RKO (cell line): ENCODE measurements at regions not wholly inside any gene's neighbourhood (a gene's known extent, or its start where the extent isn't known, plus 50 kb on each side); places are given as distances from the start of the nearest gene placed in this dataset.

Source experiments
- DNase-seq: peaks from one replicate; pipeline ENCODE4 v3.0.0-alpha.2; 2016; ENCODE audit warnings: low spot score

DNA sequence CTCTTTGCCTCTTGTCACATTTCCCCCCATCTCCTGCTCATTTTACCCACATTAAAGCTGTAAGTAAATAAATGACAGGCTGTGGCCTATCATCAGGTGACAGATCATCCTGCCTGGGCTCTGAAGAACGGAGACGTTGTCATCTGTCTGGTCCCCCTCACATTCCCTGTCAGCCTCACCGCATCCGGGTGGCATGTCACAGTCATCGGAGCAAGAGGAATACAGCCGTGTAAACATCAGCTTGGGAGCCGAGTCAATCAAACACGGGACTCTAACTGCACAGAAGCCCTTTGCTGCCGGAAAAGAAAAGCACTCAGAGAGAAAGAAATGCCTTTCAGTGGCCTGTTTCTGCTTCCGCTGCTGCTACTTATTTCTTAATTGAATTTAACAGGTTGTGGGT, 371.9 kb upstream of the ID4 start:
- DNase-seq, result no peak

DNA sequence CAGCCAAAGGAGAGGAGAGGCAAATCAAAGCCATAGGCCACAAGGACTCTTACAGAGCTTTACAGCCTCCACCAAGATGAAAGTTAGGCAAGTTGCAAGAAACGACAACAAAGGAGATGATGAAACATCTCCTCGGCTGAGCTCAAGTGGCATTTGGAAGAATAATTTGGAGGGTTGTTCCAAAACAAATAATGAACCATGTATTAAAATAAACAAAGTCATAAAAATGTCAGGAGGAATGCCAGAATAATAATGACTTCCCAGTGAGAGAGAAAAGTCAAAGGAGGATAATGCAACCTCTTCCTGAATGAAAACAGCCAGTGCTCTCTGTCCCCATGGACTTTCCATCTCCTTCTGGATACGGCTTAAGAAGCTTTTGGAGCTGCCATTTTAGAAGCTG, 371.4 kb upstream of the ID4 start:
- no peak for DNase-seq

DNA sequence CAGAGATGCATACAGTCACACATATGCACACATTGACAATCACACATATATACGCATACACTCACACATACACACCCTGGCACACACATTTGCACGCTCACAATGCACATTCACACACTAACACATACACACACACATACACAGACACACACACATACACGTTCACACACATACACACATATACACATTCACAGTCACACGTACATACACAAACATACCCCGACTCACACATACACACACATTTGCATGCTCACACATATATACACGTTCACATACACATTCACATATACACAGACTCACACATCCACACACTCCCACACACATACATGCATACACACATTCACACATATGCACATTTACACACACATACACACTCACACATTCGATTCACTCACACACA, 366.8 kb upstream of the ID4 start:
- DNase-seq, result no peak

DNA sequence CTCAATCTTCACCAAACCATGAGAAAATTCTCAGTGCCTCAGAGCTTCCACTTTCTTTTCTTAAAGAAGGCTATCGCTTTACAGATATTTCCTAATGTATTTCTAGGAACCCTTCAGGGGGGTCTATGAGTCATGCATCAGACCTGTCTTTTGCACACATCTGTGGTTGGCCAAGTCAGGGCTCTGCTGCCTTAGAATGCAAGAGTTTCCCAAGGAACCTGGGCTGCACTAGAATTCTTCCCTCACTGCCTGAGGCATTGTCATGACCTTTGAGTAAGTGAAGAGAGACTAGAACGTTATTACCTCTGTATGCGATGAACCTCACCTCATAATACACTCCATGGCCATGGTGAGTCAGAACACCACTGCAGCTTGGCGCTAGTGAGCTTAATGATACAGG, 365.0 kb upstream of the ID4 start:
- DNase-seq, result no peak

DNA sequence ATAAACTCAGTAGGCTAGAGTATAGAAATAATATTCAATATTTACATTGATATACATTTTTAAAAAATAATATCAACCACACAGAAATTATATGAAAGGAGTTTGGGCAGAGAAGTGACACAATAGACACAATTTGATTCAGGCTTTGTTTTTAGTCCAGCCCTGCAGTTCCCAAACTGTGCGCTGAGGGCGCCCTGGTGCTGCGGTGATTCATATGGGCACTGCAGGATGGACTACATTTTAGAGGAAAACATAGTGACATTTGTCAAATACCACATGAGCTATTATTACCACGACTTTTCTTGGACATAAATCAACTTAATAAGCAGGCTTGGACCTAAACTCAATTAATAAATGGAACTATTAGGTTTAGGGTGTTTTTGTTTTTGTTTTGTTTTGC, 364.3 kb upstream of the ID4 start:
- peak; percentile 3 for DNase-seq

DNA sequence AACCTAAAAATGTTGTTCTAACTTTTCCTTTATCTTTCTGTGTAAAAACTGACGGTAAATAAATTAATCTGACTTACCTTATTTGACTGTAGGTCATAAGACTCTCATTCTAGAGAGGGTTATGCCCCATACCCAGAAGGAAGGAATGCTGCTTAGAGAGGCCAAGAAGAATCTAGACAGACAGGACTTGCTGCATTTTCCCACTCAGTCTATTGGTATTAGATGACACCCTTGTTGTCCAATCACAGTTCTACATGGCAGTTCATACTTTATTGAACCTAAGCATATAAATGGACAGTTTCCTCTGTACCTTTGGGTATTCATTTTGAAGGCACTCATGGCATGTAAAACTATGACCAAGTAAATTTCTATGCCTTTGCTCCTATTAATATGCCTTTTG, 359.6 kb upstream of the ID4 start:
- no peak for DNase-seq

DNA sequence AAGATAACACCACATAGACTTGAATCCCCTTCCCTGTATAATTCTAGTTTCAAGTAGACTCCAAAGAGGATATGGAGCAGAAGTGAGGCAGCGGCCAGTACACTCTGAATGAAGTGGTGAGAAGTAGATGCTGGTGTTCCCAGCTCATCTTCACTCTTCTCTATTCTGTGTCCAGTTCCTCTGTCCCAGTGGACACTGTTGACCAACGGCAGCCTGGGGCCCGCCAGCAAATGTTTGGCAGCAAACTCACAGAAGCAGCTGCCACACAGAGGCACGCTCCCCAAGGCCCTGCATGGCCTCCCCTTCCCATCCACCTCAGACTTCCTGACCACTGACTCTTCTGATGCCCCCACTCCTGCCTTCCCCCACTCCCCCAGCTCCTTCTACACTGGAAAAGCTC, 358.9 kb upstream of the ID4 start:
- no peak for DNase-seq

DNA sequence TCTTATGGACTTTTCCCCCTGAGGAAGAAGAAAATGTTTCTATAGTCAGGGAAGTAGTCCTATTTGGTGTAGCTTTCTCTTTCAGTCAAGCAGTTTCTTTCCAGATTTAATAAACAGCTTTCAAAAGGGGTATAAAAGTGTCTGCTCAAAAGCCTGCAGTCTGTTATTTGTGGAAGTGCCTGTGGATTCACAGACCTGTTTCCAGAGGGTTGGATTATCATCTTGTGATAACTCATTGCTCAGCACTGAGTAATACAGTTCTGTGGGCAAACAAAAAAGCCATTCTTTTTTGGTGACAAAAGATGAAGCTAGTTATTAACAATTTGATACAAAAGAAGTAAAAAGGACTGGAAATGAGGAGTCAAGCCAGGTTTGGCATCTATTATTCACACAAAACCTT, 358.2 kb upstream of the ID4 start:
- peak; percentile 1 for DNase-seq

DNA sequence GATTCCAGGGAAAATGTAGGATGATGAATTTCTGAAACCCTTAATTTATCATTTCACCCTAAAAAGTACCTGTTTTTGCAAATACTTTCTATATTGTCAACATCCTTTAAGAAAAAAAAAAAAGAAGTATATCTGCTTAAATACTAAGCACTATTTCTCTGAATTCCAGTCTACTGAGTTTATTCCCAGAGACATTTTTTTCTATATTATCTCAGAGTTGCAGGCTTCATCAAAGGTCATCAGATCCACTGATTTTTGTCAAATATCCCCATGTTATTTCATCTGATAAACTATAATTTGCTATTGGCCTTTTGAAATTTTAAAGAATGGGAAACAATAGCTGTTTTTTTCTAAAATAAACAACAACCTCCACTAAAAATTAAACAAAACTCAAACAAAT, 357.6 kb upstream of the ID4 start:
- no peak for DNase-seq

DNA sequence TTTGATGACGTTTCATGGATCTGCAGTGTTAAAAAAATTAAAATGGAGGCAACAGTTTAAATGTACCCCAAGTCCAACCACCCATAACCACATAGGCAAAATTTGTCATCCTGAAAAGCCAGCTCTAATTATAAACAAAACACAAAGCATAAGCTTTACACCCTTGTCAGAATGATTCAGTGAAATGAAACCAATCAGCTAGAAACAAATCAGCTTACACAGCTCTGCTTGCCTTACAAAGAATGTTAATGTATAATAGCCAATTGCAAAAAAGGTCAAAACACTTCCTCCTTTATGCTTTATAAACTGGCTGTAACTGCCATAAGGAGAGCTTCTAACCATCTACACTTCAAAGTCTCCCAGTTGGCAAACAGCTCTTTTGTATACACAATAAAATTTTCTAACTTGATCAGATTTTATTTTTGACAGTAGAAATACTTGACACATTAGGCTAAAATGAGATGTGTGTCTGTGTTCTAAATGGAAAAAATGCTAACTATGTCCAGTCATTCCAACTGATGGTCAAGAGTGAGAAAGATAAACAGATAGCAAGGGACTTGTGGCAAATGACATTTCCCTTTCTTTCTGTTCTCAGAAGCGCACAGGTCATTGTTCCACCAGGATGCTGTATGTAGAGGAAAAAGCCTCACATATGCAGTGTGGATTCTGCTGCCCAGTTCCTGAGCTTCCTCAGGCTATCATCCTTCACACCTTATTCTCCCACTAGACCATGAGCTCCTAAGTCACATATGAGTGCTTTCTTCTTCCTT, 344.3 kb upstream of the ID4 start:
- no peak for DNase-seq

DNA sequence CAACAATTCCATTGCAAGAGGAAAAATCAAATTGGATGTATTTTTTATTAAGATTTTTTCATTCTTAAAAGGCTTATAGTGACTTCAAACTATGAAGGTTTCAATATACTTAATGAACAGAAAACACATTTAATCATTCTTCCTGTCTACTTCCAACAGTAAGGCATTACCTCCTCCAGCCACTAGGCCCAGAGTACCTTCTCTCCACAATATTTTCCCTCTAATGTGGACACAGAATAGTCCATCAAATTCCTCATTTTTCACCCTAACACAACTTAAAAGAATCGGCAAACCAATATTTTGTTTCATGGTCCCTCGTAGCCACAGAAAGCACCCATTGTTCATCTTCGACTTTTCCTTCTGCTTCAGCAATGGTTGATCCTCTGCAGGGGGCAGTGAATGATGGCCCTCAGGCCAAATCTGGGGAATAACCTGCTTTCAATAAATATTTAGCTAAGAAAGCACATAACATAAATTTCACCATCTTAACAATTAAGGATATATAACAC, 335.4 kb upstream of the ID4 start:
- no peak for DNase-seq

DNA sequence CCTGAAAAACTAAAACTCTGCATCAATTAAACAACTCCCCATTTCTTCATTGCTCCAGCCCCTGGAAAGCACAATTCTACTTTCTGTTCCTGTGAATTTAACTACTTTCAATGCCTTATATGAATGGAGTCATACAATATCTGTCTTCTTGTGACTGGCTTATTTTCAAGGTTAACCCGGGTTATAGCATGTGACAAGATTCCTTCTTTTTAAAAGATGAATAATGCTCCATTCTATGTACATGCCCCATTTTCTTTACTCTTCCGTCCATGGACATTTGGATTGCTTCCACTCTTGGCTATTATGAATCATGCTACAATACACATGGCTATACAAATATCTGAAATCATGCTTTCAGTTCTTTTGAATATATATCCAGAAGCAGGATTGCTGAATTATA, 334.9 kb upstream of the ID4 start:
- DNase-seq, result no peak

DNA sequence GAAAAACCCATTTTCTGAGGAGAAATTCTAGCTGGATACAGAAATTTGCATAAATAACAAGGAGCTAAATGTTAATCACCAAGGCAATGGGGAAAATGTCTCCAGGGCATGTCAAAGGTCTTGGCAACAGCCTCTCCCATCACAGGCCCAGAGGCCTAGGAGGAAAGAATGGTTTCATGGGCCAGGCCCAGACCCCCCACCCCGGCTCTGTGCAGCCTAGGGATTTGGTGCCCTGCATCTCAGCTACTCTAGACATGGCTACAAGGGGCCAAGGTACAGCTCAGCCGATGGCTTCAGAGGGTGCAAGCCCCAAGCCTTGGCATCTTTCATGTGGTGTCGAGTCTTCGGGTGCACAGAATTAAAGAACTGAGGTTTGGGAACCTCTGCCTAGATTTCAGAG, 321.2 kb upstream of the ID4 start:
- no peak for DNase-seq

DNA sequence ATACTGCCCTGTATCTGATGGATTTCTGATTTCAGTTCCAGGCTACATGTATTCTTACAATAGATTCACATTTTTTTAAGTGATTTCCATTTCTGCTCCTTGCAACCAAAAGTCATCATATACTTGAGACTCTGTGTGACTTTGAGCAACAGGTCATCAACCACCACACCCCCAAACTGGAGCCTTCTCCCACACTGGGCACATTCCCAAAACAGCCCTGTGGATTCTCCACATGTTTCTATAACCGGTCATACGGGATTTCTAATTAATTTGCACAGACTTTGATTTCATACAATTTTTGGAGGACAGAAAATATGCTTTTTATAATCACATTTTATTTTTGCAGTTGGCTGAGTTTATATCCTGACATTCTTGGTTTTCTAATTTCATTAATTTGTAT, 317.2 kb upstream of the ID4 start:
- DNase-seq, result no peak

DNA sequence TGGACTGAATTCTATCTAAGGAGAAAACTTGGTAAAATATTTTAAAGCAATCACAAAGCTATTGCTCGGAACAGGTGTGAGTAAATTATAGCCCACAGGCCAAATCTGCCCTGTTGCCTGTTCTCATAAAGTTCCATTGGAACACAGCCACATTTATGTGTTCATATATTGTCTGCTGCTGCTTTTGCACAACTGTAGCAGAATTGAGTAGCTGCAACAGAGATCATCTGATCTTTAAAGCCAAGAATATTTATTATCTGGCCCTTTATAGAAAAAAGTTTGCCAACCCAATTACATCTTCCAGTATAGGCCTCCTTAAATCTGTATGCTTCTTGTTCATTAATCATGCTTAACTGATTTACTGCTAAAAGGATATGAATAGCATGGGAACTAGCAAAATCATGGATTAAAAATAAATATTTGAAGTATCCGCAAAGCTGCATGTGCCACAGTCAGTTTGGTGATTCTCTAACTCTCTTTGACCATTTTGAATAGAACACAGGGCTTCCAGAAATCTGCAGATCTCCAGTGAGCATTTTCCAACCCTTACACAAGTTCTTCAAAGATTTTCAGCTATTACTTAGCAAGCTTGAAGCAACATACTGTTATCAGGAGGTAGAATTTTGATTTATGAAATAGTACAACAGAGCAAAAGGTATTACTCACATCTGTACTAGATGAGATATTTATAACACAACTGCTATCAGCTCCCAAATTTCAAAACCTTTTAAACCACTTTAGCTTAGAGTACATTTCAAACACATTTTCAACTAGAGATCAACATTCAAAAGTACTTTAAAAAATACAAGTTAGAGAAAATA, 312.6 kb upstream of the ID4 start:
- no peak for DNase-seq

DNA sequence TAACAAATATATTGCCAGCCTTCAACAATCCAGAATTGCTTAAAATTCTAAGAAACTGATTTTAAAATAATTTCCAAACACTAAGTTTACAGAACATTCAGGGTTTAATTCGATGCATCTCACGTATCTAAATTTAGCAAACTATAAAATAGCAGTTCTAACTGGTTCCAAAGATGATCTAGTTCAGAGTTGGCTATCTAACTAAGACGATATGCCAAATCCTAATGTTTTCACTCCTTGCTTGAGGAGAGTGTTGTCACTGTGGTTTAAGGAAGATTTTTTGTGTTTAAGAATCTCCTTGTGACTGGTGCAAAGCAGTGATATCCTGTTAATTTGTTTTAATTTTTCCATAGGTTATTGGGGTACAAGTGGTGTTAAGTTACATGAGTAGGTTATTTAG, 311.5 kb upstream of the ID4 start:
- no peak for DNase-seq

DNA sequence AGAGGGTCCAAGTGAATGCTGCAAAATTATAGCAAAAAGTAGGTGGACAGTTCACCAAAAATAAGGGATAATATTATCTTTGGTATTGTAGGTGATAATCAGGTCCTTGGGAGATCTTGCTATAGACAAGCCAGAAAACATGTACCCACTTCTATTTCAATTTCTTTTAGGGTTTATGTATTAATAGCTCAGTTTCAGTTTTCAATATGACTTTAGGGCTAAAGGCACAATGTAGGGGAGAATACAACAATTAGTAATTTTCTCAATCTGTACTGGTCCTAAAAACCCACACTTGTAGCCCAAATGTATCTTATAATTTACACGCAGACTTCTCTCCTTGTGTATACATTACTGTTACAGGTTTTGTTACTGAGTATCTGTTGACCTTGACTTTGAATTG, 307.0 kb upstream of the ID4 start:
- DNase-seq, result no peak

DNA sequence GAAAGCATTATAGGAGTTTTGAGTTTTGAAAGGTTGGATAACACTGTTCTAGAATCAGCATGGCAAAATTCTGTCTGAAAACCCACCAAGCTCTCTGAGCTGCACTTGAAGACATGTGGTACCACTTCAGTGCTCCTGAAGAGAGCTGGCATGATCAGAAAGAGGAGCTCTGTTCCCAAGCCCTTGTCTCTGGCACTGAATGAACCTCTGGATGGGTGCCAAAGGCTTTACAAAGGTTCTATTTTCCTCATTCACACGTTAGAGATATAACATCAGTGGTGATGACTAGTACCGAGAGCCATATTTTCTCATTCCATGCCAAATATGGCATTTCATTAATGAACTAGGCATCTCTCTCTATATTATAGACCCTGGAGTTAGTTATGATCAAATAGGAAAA, 301.8 kb upstream of the ID4 start:
- DNase-seq, result no peak

DNA sequence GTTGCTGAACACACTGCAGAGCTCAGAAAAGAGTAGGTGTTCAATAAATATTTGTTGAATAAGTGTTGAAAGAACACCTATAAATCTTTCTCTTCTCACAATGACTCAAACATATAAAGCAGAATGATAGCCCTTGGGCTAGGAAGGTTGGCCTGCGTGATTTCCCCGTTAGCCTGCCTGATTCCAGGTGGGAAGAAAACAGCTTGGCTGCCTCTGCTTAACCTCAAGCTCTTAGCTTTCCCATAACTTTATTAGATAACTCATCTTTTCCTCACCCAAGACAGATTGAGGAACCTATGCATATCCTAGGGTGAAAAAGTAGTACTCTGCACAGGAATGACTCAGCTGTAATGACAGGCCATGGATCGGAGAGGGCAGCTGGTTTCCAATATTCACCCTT, 300.3 kb upstream of the ID4 start:
- no peak for DNase-seq

DNA sequence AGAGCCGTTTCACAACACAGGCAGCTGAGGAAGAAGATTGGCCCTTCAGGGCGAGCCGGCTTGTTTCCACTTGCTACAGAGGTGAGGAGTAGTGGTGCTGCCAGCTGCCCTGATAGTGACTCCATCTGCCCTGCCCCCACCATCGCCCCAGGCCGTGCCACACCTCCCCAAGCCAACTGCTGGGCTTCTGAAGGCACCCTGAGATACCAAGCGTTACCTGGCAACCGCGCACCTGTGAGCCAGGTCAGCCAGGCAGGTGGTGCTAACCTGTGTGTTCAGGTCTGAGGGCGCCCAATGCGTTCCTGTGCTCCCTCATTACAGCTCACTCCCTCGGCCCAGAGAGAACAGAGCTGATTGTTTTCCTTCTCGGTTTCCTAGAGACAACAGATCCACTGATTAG, 299.1 kb upstream of the ID4 start:
- DNase-seq, result no peak

DNA sequence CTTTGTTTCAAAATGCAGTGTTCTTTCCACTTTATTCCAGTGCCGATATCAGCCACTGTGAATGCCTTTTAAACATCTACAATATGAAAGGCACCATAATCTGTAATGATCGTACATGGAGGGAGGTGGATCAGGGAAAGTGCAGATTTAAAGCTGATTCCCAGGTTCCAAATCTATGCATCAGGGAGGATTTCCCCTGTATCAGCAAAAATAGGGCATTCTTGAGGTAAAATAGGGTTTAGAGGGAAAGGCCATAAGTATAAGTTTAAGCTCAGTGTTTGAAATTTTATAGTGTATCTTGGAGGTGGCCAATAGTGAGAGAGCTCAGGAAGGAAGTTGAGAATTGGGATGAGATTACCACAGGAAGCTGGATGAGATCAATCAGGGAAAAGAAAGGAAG, 289.7 kb upstream of the ID4 start:
- DNase-seq, result no peak

DNA sequence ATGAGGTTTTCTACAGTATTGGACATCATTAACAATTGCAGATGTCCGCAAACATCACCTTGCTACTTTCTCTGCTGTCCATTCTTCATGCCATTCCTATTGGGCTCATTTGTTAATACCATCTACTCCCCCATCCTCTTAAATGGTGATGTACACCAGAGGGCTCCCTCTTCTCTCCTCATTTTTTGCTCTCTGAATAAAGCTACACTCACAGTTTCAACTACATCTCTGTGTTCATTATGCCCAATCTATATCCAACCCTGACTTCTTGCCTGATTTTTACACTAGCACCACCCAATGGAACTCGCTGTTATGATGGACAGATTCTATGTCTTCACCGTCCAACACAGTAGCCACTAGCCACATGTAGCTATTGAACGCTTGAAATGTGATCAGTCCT, 288.1 kb upstream of the ID4 start:
- DNase-seq, result no peak

DNA sequence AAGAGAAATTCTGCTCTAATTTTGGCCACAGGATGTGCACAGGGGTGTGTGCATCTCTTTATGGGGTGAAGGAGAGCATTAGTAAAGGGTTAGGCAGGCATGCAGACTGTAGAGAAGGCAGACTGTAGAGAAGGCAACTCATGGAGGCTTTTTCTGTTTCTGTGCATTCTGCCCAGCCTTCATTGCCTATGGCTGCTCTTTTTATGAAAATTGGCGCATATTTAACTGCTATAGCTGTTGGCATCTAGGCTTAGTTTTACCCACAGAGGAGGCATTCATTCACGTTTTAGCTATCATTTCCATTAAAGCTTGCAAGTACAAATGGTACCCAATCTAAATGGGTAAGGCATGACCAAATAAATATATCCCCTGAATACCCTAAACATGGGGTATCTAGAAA, 286.8 kb upstream of the ID4 start:
- no peak for DNase-seq

DNA sequence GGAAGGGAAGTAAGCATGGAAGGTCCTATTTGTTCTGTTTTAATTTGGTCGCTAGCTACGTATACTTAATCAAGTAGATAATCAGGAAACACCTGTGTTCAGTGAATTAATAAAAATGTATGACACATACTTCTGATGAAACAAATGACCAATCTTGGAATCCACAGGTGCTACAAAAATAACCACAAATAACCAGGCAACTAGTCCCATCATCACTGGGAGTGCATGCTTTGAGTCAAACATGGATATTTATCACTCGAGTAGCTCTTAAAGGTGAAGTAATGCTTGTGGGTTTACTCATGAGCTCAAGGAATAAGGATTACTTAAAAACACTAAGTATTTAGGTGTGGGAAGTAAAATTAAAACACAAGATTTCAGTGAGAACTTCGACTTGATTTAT, 285.6 kb upstream of the ID4 start:
- no peak for DNase-seq
